Heart left ventricle (tissue), 16 donors: ENCODE measurements at regions not wholly inside any gene's neighbourhood (a gene's known extent, or its start where the extent isn't known, plus 50 kb on each side); places are given as distances from the start of the nearest gene placed in this dataset.

ENCODE experiments used
- ATAC-seq, 4 donors: fragments of 200-7000 bp; cut with Tn5 transposase; one replicate each; pipeline ENCODE4 v1.9.1; 2020 to 2022; ENCODE audit warnings: moderate library complexity in 4 of 4, mild to moderate bottlenecking in 3 of 4, moderate number of reproducible peaks in 1 of 4
- DNase-seq, 5 donors: peaks; one replicate each; pipeline ENCODE4 v3.0.0-alpha.2; 2020
- H3K27ac ChIP-seq, 12 donors: fragments of 200-600 bp; sonication (generic) in 4 of 12; one replicate each; pipeline versions ENCODE4 v1.5.0 to v1.8.0; 2016 to 2022; ENCODE audit warnings: mild to moderate bottlenecking in 2 of 12
- H3K27me3 ChIP-seq, 9 donors: fragments of 200-600 bp; sonication (generic) in 2 of 9; one replicate each; pipeline versions ENCODE4 v1.5.1 to v1.8.0; 2016 to 2022; ENCODE audit warnings: mild to moderate bottlenecking in 3 of 9
- H3K36me3 ChIP-seq, 9 donors: fragments of 200-600 bp; sonication (generic) in 2 of 9; one replicate each; pipeline versions ENCODE4 v1.5.0 to v1.8.0; 2018 to 2022; ENCODE audit warnings: mild to moderate bottlenecking in 2 of 9
- H3K4me1 ChIP-seq, 12 donors: fragments of 200-600 bp; sonication (generic) in 4 of 12; one replicate each; pipeline versions ENCODE4 v1.5.0 to v1.8.0; 2016 to 2022; ENCODE audit warnings: mild to moderate bottlenecking in 3 of 12
- H3K4me3 ChIP-seq, 12 donors: fragments of 200-600 bp; sonication (generic) in 4 of 12; one replicate each; pipeline versions ENCODE4 v1.5.0 to v1.8.0; 2017 to 2022; ENCODE audit warnings: mild to moderate bottlenecking in 9 of 12, moderate library complexity in 4 of 12
- H3K9me3 ChIP-seq, 12 donors: fragments of 200-600 bp; sonication (generic) in 4 of 12; one replicate each; pipeline versions ENCODE4 v1.5.0 to v1.8.0; 2016 to 2022; ENCODE audit warnings: mild to moderate bottlenecking in 1 of 12
- POLR2A ChIP-seq, 2 donors: fragments of 450-650 bp; IDR thresholded peaks; one replicate each; pipeline ENCODE4 v1.6.1; 2017; ENCODE audit warnings: antibody characterized with exemption in 2 of 2, mild to moderate bottlenecking in 2 of 2, moderate library complexity in 2 of 2
- WGBS, 4 donors: extraction: QIAGEN DNeasy Blood & Tissue Kit in 2 of 4; methylation state at CpG; one replicate each; pipeline versions ENCODE4 v1.1.5 to v1.1.7; 2013 to 2018; 5-methylcytosine and 5-hydroxymethylcytosine counted together
- intact Hi-C, 10 donors: fragments of 100-400 bp; cut with DNase I; formaldehyde crosslinking; loops; one replicate each; pipeline versions ENCODE4 v1.11.1 to v1.14.2; 2022
- TF ChIP-seq, protein P1 (sequence below), 12 donors: fragments of 200-600 bp; sonication (generic) in 4 of 12; IDR thresholded peaks; one replicate each; pipeline versions ENCODE4 v1.5.0 to v1.8.0; 2018 to 2022; ENCODE audit warnings: antibody characterized with exemption in 12 of 12, mild to moderate bottlenecking in 5 of 12
- donor health status: ischemic (EF 13 %, LVEDD 7.1; RV severe dilation, severe dysfunction).
- donor health status: healthy with polysubstance abuse.
- donor health status: DM: no; HTN: yes; CAD: no.
- donor health status: DM: no; HTN: no; CAD: no.
- donor health status: ischemic (EF 25% LVEDD 6.9; RV normal size, moderate dysfunction).
- donor health status: ischemic (EF 25% LVEDD 5.7; RV mildly dilated, moderate dysfunction).
- donor health status: healthy.
- donor health status: DM: yes; HTN: yes; CAD: no.
- donor health status: ischemic (EF 35%, LVEDD 5.7; RV mildly dilated, moderate dysfunction).
- donor health status: nonischemic (EF 11% LVEDD 7.7; RV severe dilation, severe dysfunction).
- donor health status: DM: yes; HTN: yes; CAD: no.
- donor health status: PGD.
- donor health status: ischemic (EF 29% LVEDD 5.4; RV normal size, mild dysfunction).
- donor health status: nonischemic (EF 23%, LVEDD 6.1; RV moderate dilation, normal function).

DNA sequence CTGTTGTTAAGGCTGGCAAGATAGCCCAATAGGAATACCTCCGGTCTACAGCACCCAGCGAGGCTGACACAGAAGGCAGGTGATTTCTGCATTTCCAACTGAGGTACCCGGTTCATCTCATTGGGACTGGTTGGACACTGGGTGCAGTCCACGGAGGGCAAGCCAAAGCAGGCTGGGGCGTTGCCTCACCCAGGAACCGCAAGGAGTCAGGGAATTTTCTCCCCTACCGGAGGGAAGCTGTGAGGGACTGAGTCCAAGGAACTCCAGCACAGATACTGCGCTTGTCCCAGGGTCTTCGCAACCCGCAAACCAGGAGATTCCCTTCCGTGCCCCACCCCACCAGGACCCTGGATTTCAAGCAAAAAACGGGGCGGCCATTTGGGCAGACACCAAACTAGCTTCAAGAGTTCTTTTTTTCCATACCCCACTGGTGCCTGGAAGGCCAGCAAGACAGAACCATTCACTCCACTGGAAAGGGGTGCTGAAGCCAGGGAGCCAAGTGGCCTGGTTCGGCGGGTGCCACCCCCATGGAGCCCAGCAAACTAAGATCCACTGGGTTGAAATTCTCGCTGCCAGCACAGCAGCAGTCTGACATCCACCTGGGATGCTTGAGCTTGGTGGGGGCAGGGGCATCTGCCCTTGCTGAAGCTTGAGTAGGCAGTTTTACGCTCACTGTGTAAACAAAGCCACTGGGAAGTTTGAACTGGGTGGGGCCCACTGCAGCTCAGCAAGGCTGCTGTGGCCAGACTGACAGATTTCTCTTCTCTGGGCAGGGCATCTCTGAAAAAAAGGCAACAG lies 647.2 kb downstream of the BNC2 start:
- Histone ChIP-seq H3K4me1 (peaks cover 0 to 19% (median 7%) of the 10 kb centered on the region in 12 donors), H3K4me3 (no peak overlapping the region), H3K36me3 (no peaks in the 10 kb centered on the region), H3K9me3 (no peaks in the 10 kb centered on the region), H3K27ac (no peak overlapping the region), H3K27me3 (peaks cover 0 to 5% (median 0%) of the 10 kb centered on the region in 9 donors)
- DNase-seq (no peak), ATAC-seq (no peak)
- no peak for TF ChIP-seq POLR2A (IDR thresholded peaks at IDR 0.05)
- TF ChIP-seq, protein P1, sequence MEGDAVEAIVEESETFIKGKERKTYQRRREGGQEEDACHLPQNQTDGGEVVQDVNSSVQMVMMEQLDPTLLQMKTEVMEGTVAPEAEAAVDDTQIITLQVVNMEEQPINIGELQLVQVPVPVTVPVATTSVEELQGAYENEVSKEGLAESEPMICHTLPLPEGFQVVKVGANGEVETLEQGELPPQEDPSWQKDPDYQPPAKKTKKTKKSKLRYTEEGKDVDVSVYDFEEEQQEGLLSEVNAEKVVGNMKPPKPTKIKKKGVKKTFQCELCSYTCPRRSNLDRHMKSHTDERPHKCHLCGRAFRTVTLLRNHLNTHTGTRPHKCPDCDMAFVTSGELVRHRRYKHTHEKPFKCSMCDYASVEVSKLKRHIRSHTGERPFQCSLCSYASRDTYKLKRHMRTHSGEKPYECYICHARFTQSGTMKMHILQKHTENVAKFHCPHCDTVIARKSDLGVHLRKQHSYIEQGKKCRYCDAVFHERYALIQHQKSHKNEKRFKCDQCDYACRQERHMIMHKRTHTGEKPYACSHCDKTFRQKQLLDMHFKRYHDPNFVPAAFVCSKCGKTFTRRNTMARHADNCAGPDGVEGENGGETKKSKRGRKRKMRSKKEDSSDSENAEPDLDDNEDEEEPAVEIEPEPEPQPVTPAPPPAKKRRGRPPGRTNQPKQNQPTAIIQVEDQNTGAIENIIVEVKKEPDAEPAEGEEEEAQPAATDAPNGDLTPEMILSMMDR (IDR thresholded peaks at IDR 0.05): no peak
- 83 to 94% (median 92%) methylated on average over 14 to 17 of the region's 17 CpGs for WGBS, 4 donors
- intact Hi-C loops: loop anchor here in 1 of 10 donors (10.0 kb wide), 1 partner anchor 62 kb away; no protein-coding TSS in a partner anchor

DNA sequence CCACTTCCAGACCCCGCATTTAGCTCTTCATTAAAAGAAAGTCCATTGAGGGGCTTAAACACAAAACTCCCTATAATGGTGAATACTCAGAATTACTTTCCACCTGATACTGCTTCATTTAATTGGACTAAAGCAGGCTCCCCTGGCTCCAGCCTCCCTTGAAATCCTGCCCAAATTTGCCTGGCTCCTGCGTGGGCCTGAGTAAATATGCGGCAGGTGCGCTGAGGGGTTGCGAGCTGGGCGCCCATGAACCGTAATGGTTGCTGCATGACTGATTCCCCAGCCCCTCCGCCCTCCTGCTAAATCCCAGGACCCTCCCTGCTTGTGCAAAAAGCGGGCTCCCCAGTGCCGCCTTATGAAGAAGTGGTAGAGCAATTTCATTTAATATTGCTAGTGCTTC lies 639.7 kb downstream of the BNC2 start:
- no peak for ATAC-seq

DNA sequence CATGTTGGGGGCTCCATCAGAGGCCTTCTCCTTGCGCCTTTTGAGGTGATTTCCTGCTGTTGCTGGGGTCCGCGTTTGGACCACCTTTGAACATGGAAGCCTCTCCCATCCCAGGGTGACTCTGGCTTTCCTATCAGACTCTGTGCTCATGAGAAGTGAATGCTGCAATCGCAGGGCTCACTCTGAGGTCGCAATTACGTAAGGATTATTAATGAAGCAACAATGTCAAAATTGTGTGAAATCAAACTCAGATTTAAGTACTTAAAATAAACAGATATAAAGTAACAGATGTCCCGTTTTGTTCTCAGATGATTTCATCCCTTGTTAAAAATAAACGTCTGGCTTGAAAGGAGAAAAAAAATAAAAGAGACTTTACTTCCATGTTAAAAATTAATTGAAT lies 634.2 kb downstream of the BNC2 start:
- Histone ChIP-seq H3K9me3 (peaks cover 0 to 13% (median 0%) of the 10 kb centered on the region in 12 donors), H3K36me3 (no peaks in the 10 kb centered on the region), H3K27ac (peak overlapping the region in 7 of 12 donors; percentile 3 to 69 (median 37)), H3K4me3 (no peak overlapping the region), H3K4me1 (peaks cover 0 to 8% (median 0%) of the 10 kb centered on the region in 12 donors), H3K27me3 (no peaks in the 10 kb centered on the region)
- intact Hi-C loops: no loop called here
- TF ChIP-seq POLR2A (IDR thresholded peaks at IDR 0.05): no peak
- TF ChIP-seq, protein P1 (IDR thresholded peaks at IDR 0.05): no peak
- no peak for DNase-seq
- 61 to 78% (median 70%) methylated on average over 8 of the region's 8 CpGs for WGBS, 4 donors
- ATAC-seq: peak; percentile 51 to 84 (median 53)

More for the DNA sequence above, 639.7 kb downstream of the BNC2 start:
- DNase-seq: no peak
- TF ChIP-seq, protein P1 (IDR thresholded peaks at IDR 0.05): no peak
- TF ChIP-seq POLR2A (IDR thresholded peaks at IDR 0.05): no peak
- peaks cover 0 to 13% (median 0%) of the 10 kb centered on the region in 12 donors for H3K9me3 ChIP-seq
- intact Hi-C loops: no loop called here
- H3K27me3 ChIP-seq: no peaks in the 10 kb centered on the region
- WGBS, 4 donors: 94 to 95% (median 94%) methylated on average over 10 of the region's 10 CpGs
- H3K4me3 ChIP-seq: no peak overlapping the region
- no peak overlapping the region for H3K27ac ChIP-seq
- peaks cover 0 to 2% (median 0%) of the 10 kb centered on the region in 12 donors for H3K4me1 ChIP-seq
- no peaks in the 10 kb centered on the region for H3K36me3 ChIP-seq

DNA sequence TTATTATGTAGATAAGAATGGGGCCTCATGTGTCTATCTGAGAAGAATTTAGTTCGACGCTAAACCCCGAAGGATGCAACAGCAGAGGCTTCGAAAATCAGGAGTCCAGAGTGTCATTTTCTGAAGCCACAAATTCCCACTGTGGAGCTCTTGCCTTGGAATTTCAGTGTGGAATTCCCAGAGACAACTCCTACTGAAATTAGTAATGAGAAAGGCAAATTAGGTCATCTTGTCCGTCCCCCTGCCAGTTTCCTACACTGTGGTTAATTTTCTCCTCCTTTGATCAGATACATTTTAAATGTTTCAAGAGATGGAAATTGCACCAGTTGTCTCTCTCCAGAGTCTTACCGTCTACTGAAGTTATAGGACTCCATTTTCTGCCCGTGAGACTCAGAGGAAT lies 633.6 kb downstream of the BNC2 start:
- no peaks in the 10 kb centered on the region for H3K27me3 ChIP-seq
- intact Hi-C loops: no loop called here
- TF ChIP-seq, protein P1 (IDR thresholded peaks at IDR 0.05): no peak
- peaks cover 0 to 8% (median 0%) of the 10 kb centered on the region in 12 donors for H3K4me1 ChIP-seq
- ATAC-seq: peak in 2 of 4 donors; percentile 47 to 77
- peak overlapping the region in 7 of 12 donors; percentile 7 to 56 (median 36) for H3K27ac ChIP-seq
- H3K9me3 ChIP-seq: peaks cover 0 to 13% (median 0%) of the 10 kb centered on the region in 12 donors
- no peak overlapping the region for H3K4me3 ChIP-seq
- 67 to 78% (median 69%) methylated on average over 7 of the region's 7 CpGs for WGBS, 4 donors
- H3K36me3 ChIP-seq: no peaks in the 10 kb centered on the region
- DNase-seq: no peak
